ENCODE measurements at regions not wholly inside any gene's neighbourhood (a gene's known extent, or its start where the extent isn't known, plus 50 kb on each side); places are given as distances from the start of the nearest gene placed in this dataset.

DNA sequence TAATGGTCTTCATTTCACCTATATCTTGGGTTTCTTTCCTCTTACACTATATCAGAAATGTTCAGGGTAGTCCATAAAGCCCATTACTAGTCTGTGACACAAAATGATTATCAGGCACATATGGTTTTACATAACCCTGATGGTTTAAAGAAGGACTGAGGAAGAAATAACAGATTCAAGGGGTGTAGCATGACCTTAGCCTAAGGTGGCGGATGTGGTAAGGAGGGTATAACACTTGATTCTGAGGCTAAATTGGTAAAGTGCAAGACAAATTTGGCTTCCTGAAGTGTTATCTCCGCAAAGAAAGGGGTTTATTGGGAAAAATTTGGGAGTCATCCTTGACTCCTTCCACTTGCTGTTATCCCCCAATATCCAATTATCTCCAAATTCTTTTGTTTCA, 388.2 kb upstream of the RPS23 start:
- no peaks in the 10 kb centered on the region for H3K27me3 ChIP-seq (ENCODE audit: control insufficient read depth, insufficient read depth, low read length)
- no peaks in the 10 kb centered on the region for H3K9me3 ChIP-seq (ENCODE audit: control insufficient read depth, insufficient read depth, low read length)
- no peak overlapping the region for H3K9ac ChIP-seq (ENCODE audit: low read depth, low read length)
- no peak overlapping the region for H3K4me3 ChIP-seq (ENCODE audit: low read depth, low read length)
- H3K36me3 ChIP-seq (ENCODE audit: control insufficient read depth, insufficient read depth, low read length) = no peaks in the 10 kb centered on the region
- no peak overlapping the region for H3K27ac ChIP-seq (ENCODE audit: low read depth, low read length)
- H3K4me1 ChIP-seq (ENCODE audit: control insufficient read depth, insufficient read depth, low read length) = peaks cover 13% of the 10 kb centered on the region

DNA sequence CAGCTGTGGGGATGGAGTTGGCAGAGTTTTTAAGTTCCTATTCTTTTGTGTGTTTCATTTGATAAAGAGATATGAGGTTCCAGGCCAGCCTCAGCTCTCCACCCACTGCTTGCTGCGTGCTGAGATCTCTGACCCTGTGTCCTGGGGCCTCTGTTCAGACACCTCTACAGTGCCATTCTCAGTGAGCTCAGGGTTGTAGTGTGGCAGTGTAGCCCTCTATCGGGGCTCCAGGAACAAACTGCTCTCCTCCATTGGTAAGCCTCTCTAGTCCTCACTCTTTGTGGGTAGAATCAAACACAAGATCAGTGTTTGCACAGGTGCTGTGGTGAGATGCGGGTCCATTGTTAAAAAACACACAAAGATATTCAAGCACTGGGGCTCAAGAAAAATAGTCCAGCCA, 386.6 kb upstream of the RPS23 start:
- Histone ChIP-seq H3K4me1 (ENCODE audit: control insufficient read depth, insufficient read depth, low read length) (peaks cover 13% of the 10 kb centered on the region), H3K9me3 (ENCODE audit: control insufficient read depth, insufficient read depth, low read length) (no peaks in the 10 kb centered on the region), H3K9ac (ENCODE audit: low read depth, low read length) (no peak overlapping the region), H3K27me3 (ENCODE audit: control insufficient read depth, insufficient read depth, low read length) (no peaks in the 10 kb centered on the region), H3K27ac (ENCODE audit: low read depth, low read length) (no peak overlapping the region), H3K4me3 (ENCODE audit: low read depth, low read length) (no peak overlapping the region), H3K36me3 (ENCODE audit: control insufficient read depth, insufficient read depth, low read length) (no peaks in the 10 kb centered on the region)

DNA sequence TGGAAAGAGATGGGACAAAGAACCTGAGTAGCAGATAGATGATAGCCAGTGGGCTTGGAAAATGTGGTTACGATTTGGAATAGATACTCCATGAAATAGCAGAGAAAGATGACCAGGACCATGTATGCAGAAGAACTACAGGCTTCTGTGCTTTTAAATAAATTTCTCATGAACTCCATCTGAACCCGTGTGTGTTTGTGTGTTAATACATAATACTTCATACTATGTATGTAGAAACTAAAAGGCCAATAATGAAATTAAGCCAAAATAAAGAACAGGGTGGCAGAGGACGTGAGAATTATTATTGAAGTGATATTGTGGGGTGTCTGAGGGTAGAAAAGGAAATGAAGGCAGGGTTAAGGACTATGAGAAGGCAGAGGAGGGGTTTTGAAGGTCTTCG, 385.1 kb upstream of the RPS23 start:
- no peaks in the 10 kb centered on the region for H3K36me3 ChIP-seq (ENCODE audit: control insufficient read depth, insufficient read depth, low read length)

DNA sequence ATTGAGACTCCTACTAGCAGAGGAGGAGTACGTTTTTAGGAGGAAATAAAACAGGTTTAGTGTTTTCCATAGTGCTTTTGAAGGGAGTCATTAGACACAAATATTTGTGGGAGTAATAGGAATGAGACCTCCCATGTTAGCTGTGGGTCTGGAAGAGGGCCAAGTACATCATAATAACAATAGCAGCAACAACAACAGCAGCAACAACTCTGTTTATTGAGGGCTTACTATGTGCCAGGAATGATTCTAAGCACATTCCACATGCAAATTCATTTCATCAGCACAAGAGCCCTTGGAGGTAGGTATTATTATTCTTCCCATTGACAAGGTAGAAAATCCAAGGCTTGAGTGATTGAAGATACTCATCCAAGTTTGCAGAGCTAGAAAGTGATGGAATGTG, 384.2 kb upstream of the RPS23 start:
- Histone ChIP-seq H3K9me3 (ENCODE audit: control insufficient read depth, insufficient read depth, low read length) (no peaks in the 10 kb centered on the region), H3K4me3 (ENCODE audit: low read depth, low read length) (no peak overlapping the region), H3K4me1 (ENCODE audit: control insufficient read depth, insufficient read depth, low read length) (peaks cover 13% of the 10 kb centered on the region), H3K9ac (ENCODE audit: low read depth, low read length) (no peak overlapping the region), H3K27ac (ENCODE audit: low read depth, low read length) (no peak overlapping the region), H3K36me3 (ENCODE audit: control insufficient read depth, insufficient read depth, low read length) (no peaks in the 10 kb centered on the region), H3K27me3 (ENCODE audit: control insufficient read depth, insufficient read depth, low read length) (no peaks in the 10 kb centered on the region)

More for the DNA sequence above, 385.1 kb upstream of the RPS23 start:
- H3K9me3 ChIP-seq (ENCODE audit: control insufficient read depth, insufficient read depth, low read length) = no peaks in the 10 kb centered on the region
- H3K4me3 ChIP-seq (ENCODE audit: low read depth, low read length) = no peak overlapping the region
- peaks cover 13% of the 10 kb centered on the region for H3K4me1 ChIP-seq (ENCODE audit: control insufficient read depth, insufficient read depth, low read length)
- H3K27me3 ChIP-seq (ENCODE audit: control insufficient read depth, insufficient read depth, low read length) = no peaks in the 10 kb centered on the region
- no peak overlapping the region for H3K9ac ChIP-seq (ENCODE audit: low read depth, low read length)
- no peak overlapping the region for H3K27ac ChIP-seq (ENCODE audit: low read depth, low read length)

DNA sequence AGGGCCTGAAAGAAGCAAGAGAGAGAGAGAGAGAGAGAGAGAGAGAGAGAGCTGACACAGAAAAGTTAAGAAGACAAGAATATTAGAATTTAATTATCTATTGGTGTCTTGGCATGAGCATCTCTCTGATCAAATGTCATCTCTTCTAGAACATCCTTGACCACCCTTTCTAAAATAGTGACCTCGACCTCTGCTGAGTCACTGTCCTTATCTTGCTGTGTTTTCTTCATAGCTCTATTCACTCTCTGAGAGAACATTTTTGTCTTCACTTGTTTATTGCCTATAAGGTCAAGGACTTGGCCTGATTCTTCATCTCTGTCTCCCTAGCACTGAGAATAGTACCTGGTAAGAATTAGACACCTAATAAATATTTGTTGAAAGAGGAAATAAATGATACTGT, 383.8 kb upstream of the RPS23 start:
- Histone ChIP-seq H3K4me3 (ENCODE audit: low read depth, low read length) (no peak overlapping the region), H3K9ac (ENCODE audit: low read depth, low read length) (no peak overlapping the region), H3K27ac (ENCODE audit: low read depth, low read length) (no peak overlapping the region), H3K27me3 (ENCODE audit: control insufficient read depth, insufficient read depth, low read length) (no peaks in the 10 kb centered on the region), H3K36me3 (ENCODE audit: control insufficient read depth, insufficient read depth, low read length) (no peaks in the 10 kb centered on the region), H3K4me1 (ENCODE audit: control insufficient read depth, insufficient read depth, low read length) (peaks cover 13% of the 10 kb centered on the region), H3K9me3 (ENCODE audit: control insufficient read depth, insufficient read depth, low read length) (no peaks in the 10 kb centered on the region)

DNA sequence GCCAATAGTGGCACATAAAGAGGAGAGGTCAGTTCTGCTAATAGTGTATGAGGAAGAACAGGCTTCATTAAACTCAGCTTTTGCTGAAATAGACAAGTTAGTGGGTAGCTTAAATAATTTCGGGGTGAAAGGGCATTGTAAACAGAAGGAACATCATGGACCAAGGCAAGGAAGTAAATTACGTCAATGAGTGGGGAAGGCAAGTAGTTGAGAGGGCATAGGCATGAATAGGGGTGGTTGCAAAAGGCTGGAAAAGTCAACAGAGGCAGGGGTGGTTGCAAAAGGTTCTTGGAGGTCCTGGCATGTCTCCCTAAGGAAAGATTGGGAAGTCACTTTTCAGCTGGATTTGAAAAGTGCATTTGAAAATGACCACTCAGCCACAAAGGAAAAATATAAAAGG, 383.3 kb upstream of the RPS23 start:
- Histone ChIP-seq H3K27me3 (ENCODE audit: control insufficient read depth, insufficient read depth, low read length) (no peaks in the 10 kb centered on the region), H3K9me3 (ENCODE audit: control insufficient read depth, insufficient read depth, low read length) (no peaks in the 10 kb centered on the region)

DNA sequence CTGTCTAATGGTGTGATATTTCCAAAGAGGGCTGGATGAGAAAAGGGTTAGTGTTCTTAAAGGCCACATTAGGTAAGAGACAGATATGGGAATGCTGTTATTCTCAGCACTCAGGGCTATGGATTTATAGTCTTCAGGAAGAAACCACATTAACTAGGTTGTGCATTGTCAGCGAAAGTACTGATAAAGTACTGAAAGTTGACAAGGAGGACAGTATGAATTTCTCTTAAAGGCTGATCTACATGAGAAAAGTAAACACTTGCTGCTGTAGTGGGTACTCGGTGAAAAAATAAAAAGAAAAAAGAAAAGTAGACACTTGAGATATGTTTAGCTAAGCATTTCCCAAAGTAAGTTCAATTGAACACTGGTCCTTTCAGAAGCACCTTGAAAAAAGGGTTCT, 381.0 kb upstream of the RPS23 start:
- Histone ChIP-seq H3K9me3 (ENCODE audit: control insufficient read depth, insufficient read depth, low read length) (no peaks in the 10 kb centered on the region), H3K36me3 (ENCODE audit: control insufficient read depth, insufficient read depth, low read length) (no peaks in the 10 kb centered on the region)

More for the DNA sequence above, 383.3 kb upstream of the RPS23 start:
- Histone ChIP-seq H3K36me3 (ENCODE audit: control insufficient read depth, insufficient read depth, low read length) (no peaks in the 10 kb centered on the region), H3K9ac (ENCODE audit: low read depth, low read length) (no peak overlapping the region), H3K27ac (ENCODE audit: low read depth, low read length) (no peak overlapping the region), H3K4me3 (ENCODE audit: low read depth, low read length) (no peak overlapping the region), H3K4me1 (ENCODE audit: control insufficient read depth, insufficient read depth, low read length) (peaks cover 13% of the 10 kb centered on the region)

DNA sequence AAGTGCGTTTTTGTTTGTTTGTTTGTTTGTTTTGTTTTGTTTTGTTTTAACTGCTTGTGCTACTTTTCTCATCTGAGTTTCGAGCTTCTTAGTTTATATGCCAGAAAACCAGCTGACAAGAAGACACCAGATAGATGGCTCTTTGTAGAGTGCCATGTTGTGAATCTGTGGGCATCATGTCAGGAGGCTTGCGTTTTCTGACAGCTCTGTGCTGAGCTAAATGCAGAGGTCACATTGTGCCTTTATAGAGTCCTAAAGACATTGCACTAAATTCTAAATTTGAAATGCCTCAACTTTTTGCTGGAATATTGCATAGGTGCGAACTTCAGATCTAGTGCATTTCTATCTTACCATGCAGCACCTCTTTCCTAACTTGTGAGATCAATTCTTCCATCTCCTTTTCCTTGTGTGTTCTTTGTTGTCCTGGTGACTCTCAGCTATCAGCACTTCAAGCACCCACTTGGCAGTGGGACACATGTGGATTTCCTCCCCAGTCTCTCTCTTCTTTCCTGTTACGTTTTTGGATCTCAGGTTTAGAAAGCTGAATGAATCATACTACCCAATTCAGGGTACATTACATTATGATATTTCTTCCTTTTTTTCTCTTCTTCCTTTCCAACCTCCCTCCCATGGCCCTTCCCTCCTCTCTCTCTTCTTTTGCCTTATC, 379.0 kb upstream of the RPS23 start:
- Histone ChIP-seq H3K27me3 (ENCODE audit: control insufficient read depth, insufficient read depth, low read length) (no peaks in the 10 kb centered on the region), H3K4me3 (ENCODE audit: low read depth, low read length) (no peak overlapping the region), H3K4me1 (ENCODE audit: control insufficient read depth, insufficient read depth, low read length) (peaks cover 4% of the 10 kb centered on the region), H3K9ac (ENCODE audit: low read depth, low read length) (no peak overlapping the region), H3K36me3 (ENCODE audit: control insufficient read depth, insufficient read depth, low read length) (no peaks in the 10 kb centered on the region), H3K27ac (ENCODE audit: low read depth, low read length) (no peak overlapping the region), H3K9me3 (ENCODE audit: control insufficient read depth, insufficient read depth, low read length) (no peaks in the 10 kb centered on the region)

More for the DNA sequence above, 381.0 kb upstream of the RPS23 start:
- H3K4me1 ChIP-seq (ENCODE audit: control insufficient read depth, insufficient read depth, low read length) = peaks cover 13% of the 10 kb centered on the region
- H3K27me3 ChIP-seq (ENCODE audit: control insufficient read depth, insufficient read depth, low read length) = no peaks in the 10 kb centered on the region
- no peak overlapping the region for H3K4me3 ChIP-seq (ENCODE audit: low read depth, low read length)
- H3K27ac ChIP-seq (ENCODE audit: low read depth, low read length) = no peak overlapping the region
- no peak overlapping the region for H3K9ac ChIP-seq (ENCODE audit: low read depth, low read length)

DNA sequence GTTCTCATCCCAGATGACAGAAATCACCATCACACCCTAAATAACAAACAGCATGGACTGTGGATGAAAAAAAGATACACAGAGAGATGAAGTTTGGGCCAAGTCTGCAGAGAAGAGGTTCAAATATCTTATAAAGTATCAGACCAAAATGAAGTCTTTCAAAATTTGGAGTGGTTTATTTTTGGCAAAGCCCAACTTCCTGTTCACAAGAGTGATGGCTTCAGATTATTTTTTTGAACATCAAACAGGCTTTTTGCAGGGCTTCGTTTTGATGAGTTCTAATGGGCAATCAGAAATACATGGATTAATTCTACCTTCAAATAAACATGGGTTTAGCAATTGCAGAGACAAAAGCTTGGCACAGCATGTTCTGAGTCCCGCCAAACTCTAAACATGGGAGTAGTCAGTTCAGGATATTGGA, 378.2 kb upstream of the RPS23 start:
- Histone ChIP-seq H3K9ac (ENCODE audit: low read depth, low read length) (no peak overlapping the region), H3K4me1 (ENCODE audit: control insufficient read depth, insufficient read depth, low read length) (no peaks in the 10 kb centered on the region), H3K4me3 (ENCODE audit: low read depth, low read length) (no peak overlapping the region), H3K36me3 (ENCODE audit: control insufficient read depth, insufficient read depth, low read length) (no peaks in the 10 kb centered on the region), H3K27ac (ENCODE audit: low read depth, low read length) (no peak overlapping the region), H3K27me3 (ENCODE audit: control insufficient read depth, insufficient read depth, low read length) (no peaks in the 10 kb centered on the region), H3K9me3 (ENCODE audit: control insufficient read depth, insufficient read depth, low read length) (no peaks in the 10 kb centered on the region)

DNA sequence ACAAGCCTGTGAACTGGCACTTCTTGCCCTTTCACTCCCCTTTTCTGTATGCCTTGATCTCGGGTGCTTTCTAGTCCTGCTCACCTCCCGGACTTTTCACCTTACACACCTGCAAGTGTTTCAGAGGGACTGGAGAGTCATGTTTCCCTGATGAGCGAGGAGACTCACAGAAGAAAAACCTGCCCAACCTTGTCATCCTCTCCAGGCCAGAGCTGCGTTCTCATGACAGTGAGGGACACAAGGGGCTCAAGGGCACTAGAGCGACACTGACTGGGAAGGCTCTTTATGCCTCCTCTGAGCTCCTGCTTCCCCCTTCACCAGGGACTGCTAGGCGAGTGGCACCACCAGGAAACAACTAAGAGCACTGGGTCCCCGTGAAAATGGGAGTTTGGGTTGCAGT, 376.9 kb upstream of the RPS23 start:
- Histone ChIP-seq H3K27me3 (ENCODE audit: control insufficient read depth, insufficient read depth, low read length) (no peaks in the 10 kb centered on the region), H3K9me3 (ENCODE audit: control insufficient read depth, insufficient read depth, low read length) (no peaks in the 10 kb centered on the region), H3K36me3 (ENCODE audit: control insufficient read depth, insufficient read depth, low read length) (no peaks in the 10 kb centered on the region), H3K4me1 (ENCODE audit: control insufficient read depth, insufficient read depth, low read length) (no peaks in the 10 kb centered on the region), H3K4me3 (ENCODE audit: low read depth, low read length) (no peak overlapping the region), H3K27ac (ENCODE audit: low read depth, low read length) (no peak overlapping the region), H3K9ac (ENCODE audit: low read depth, low read length) (no peak overlapping the region)

DNA sequence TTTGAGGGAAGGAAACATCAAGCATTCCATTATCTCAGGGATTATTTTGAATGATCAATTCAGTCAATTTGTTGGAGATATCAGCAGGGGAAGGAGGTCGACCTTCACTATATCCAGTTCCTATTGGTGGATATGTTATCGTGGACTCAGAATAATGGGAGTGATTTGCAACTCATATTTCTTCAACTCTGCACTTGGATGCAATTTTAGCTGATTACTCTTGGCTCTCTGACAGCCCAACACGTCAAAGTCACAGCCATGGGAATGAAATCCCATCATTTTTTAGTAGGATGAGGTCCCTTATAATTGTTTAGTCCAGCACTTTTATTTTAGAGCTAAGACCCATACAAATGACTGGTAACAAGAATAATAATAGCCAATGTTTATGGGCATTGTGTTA, 371.8 kb upstream of the RPS23 start:
- no peaks in the 10 kb centered on the region for H3K9me3 ChIP-seq (ENCODE audit: control insufficient read depth, insufficient read depth, low read length)
- no peak overlapping the region for H3K9ac ChIP-seq (ENCODE audit: low read depth, low read length)
- H3K4me3 ChIP-seq (ENCODE audit: low read depth, low read length) = no peak overlapping the region
- no peaks in the 10 kb centered on the region for H3K36me3 ChIP-seq (ENCODE audit: control insufficient read depth, insufficient read depth, low read length)
- H3K4me1 ChIP-seq (ENCODE audit: control insufficient read depth, insufficient read depth, low read length) = no peaks in the 10 kb centered on the region
- no peaks in the 10 kb centered on the region for H3K27me3 ChIP-seq (ENCODE audit: control insufficient read depth, insufficient read depth, low read length)
- no peak overlapping the region for H3K27ac ChIP-seq (ENCODE audit: low read depth, low read length)
